ENCODE measurements at regions not wholly inside any gene's neighbourhood (a gene's known extent, or its start where the extent isn't known, plus 50 kb on each side); places are given as distances from the start of the nearest gene placed in this dataset.

GRCh38 chr5:144581044-144581443 is 410.4 kb downstream of the KCTD16 start:
- no peak for DNase-seq (ENCODE audit: low read depth, low spot score)
- BruUV-seq (replicated peaks) = no TSS peak
- Histone ChIP-seq H3K36me3 (ENCODE audit: control insufficient read depth, insufficient read depth, low read length) (no peaks in the 10 kb centered on the region), H3K4me3 (ENCODE audit: low read depth in 2 of 2, low read length in 2 of 2) (no peak overlapping the region), H3K4me1 (ENCODE audit: control insufficient read depth, insufficient read depth, low read length) (no peaks in the 10 kb centered on the region), H3K9me3 (ENCODE audit: control insufficient read depth, insufficient read depth, low read depth, low read length) (no peaks in the 10 kb centered on the region), H3K27me3 (ENCODE audit: control insufficient read depth, insufficient read depth, low read length) (no peaks in the 10 kb centered on the region), H3K27ac (ENCODE audit: low read length) (no peak overlapping the region)
- POLR2A ChIA-PET = no interaction called here
- intact Hi-C loops (cut with micrococcal nuclease; ENCODE audit: unreplicated experiment) (no loop called here), in situ Hi-C loops (cut with HindIII; ENCODE audit: low pct_unique_long_range_greater_than_20kb, low sequenced_read_pairs) (no loop called here)
- CTCF ChIA-PET = no interaction called here
- ATAC-seq = no peak
- TF ChIP-seq CTCF (IDR thresholded peaks at IDR 0.05) (no peak), TCF7L2 (IDR thresholded peaks at IDR 0.05; ENCODE audit: low read depth, low read length) (no peak), POLR2AphosphoS5 (IDR thresholded peaks at IDR 0.05; ENCODE audit: low read depth, low read length) (no peak), REST (IDR thresholded peaks at IDR 0.05; ENCODE audit: insufficient read depth in 1 of 2, low read depth in 2 of 2, low read length in 1 of 2) (no peak), SIN3A (IDR thresholded peaks at IDR 0.05; ENCODE audit: borderline replicate concordance, insufficient read depth, low read depth, low read length) (no peak)

GRCh38 chr5:144577676-144578075 is 407.0 kb downstream of the KCTD16 start:
- Histone ChIP-seq H3K9me3 (ENCODE audit: control insufficient read depth, insufficient read depth, low read depth, low read length) (no peaks in the 10 kb centered on the region), H3K4me1 (ENCODE audit: control insufficient read depth, insufficient read depth, low read length) (no peaks in the 10 kb centered on the region), H3K4me3 (ENCODE audit: low read depth in 2 of 2, low read length in 2 of 2) (no peak overlapping the region), H3K36me3 (ENCODE audit: control insufficient read depth, insufficient read depth, low read length) (no peaks in the 10 kb centered on the region), H3K27me3 (ENCODE audit: control insufficient read depth, insufficient read depth, low read length) (no peaks in the 10 kb centered on the region), H3K27ac (ENCODE audit: low read length) (no peak overlapping the region)
- BruUV-seq (replicated peaks) = no TSS peak
- no peak for ATAC-seq
- ChIA-PET CTCF (no interaction called here), POLR2A (no interaction called here)
- TF ChIP-seq REST (IDR thresholded peaks at IDR 0.05; ENCODE audit: insufficient read depth in 1 of 2, low read depth in 2 of 2, low read length in 1 of 2) (no peak), TCF7L2 (IDR thresholded peaks at IDR 0.05; ENCODE audit: low read depth, low read length) (no peak)
- in situ Hi-C loops (cut with HindIII; ENCODE audit: low pct_unique_long_range_greater_than_20kb, low sequenced_read_pairs) (no loop called here), intact Hi-C loops (cut with micrococcal nuclease; ENCODE audit: unreplicated experiment) (no loop called here)
- DNase-seq (ENCODE audit: low read depth, low spot score) = no peak
